Psoas muscle (tissue), 7 donors: ENCODE measurements at regions not wholly inside any gene's neighbourhood (a gene's known extent, or its start where the extent isn't known, plus 50 kb on each side); places are given as distances from the start of the nearest gene placed in this dataset.

ENCODE experiments used
- ATAC-seq, 4 donors: fragments of 200-7000 bp; cut with Tn5 transposase; one replicate each; pipeline ENCODE4 v1.9.1; 2020; ENCODE audit warnings: moderate library complexity in 3 of 4, mild to moderate bottlenecking in 2 of 4
- DNase-seq, 2 donors: peaks; one replicate each; pipeline ENCODE4 v3.0.0-alpha.2; 2020
- H3K27ac ChIP-seq: fragments of 200-600 bp; one replicate; pipeline ENCODE4 v1.8.0; 2022
- H3K27me3 ChIP-seq, 3 donors: fragments of 200-600 bp in 1 of 3; one replicate each; pipeline versions ENCODE4 v1.6.1 to v1.8.0; 2013 to 2022; ENCODE audit warnings: low read length in 2 of 3, mild to moderate bottlenecking in 2 of 3, moderate library complexity in 1 of 3; ENCODE audit not compliant: insufficient read depth in 3 of 3
- H3K36me3 ChIP-seq, 2 donors: fragments of 200-600 bp in 1 of 2; one replicate each; pipeline versions ENCODE4 v1.6.1 to v1.8.0; 2013 to 2022; ENCODE audit warnings: low read depth in 1 of 2, mild to moderate bottlenecking in 1 of 2, moderate library complexity in 1 of 2; ENCODE audit not compliant: insufficient read depth in 1 of 2
- H3K4me1 ChIP-seq: fragments of 200-600 bp; one replicate; pipeline ENCODE4 v1.8.0; 2022
- H3K4me3 ChIP-seq: fragments of 200-600 bp; one replicate; pipeline ENCODE4 v1.8.0; 2022; ENCODE audit warnings: mild to moderate bottlenecking
- H3K9me3 ChIP-seq: fragments of 200-600 bp; one replicate; pipeline ENCODE4 v1.8.0; 2022
- CTCF ChIP-seq: fragments of 200-600 bp; IDR thresholded peaks from one replicate; pipeline ENCODE4 v1.8.0; 2022; ENCODE audit warnings: antibody characterized with exemption
- WGBS, 3 donors: extraction: QIAGEN DNeasy Blood & Tissue Kit; methylation state at CpG; one replicate each; pipeline versions ENCODE4 v1.1.6 to v1.1.7; 2013; 5-methylcytosine and 5-hydroxymethylcytosine counted together
- intact Hi-C, 2 donors: fragments of 100-400 bp; cut with DNase I; formaldehyde crosslinking; loops; one replicate each; pipeline versions ENCODE4 v1.11.0 to v1.14.2; 2022
- donor health status: healthy with polysubstance abuse.
- donor health status: DM: no; HTN: no; CAD: no; lungs with moderate emphysema.
- donor health status: Bipolar disorder and iron deficiency.
- donor health status: healthy.
- donor health status: DM: yes; HTN: yes; CAD: no.
- donor health status: DM: no; HTN: no; CAD: no.
- donor health status: DM: yes; HTN: yes; CAD: no.

- intact Hi-C loops = no loop called here
- ATAC-seq (no peak), DNase-seq (no peak)
- 15 to 21% (median 20%) methylated on average over 1 of the region's 1 CpG for WGBS, 3 donors
- Histone ChIP-seq H3K27me3 (peaks cover 0 to 2% (median 0%) of the 10 kb centered on the region in 3 donors), H3K36me3 (no peaks in the 10 kb centered on the region), H3K4me3 (no peak overlapping the region), H3K27ac (no peak overlapping the region), H3K9me3 (no peaks in the 10 kb centered on the region), H3K4me1 (no peaks in the 10 kb centered on the region)
- no peak for TF ChIP-seq CTCF
Observed at GRCh38 chr15:97023488-97023844, 693.0 kb downstream of the NR2F2 start.

GRCh38 chr15:97026781-97027180 is 696.3 kb downstream of the NR2F2 start:
- no peak overlapping the region for H3K27ac ChIP-seq
- no peak overlapping the region for H3K4me3 ChIP-seq
- no peaks in the 10 kb centered on the region for H3K36me3 ChIP-seq
- TF ChIP-seq CTCF = no peak
- WGBS, 3 donors = 80 to 85% (median 84%) methylated on average over 2 of the region's 2 CpGs
- no peaks in the 10 kb centered on the region for H3K9me3 ChIP-seq
- ATAC-seq (no peak), DNase-seq (no peak)
- intact Hi-C loops = no loop called here
- H3K4me1 ChIP-seq = no peaks in the 10 kb centered on the region
- no peaks in the 10 kb centered on the region for H3K27me3 ChIP-seq

- DNase-seq = no peak
- H3K4me1 ChIP-seq = no peaks in the 10 kb centered on the region
- no peaks in the 10 kb centered on the region for H3K9me3 ChIP-seq
- ATAC-seq = no peak
- H3K27me3 ChIP-seq = no peaks in the 10 kb centered on the region
- intact Hi-C loops = no loop called here
- 78 to 92% (median 91%) methylated on average over 2 of the region's 2 CpGs for WGBS, 3 donors
- no peak overlapping the region for H3K27ac ChIP-seq
- H3K36me3 ChIP-seq = no peaks in the 10 kb centered on the region
- no peak for TF ChIP-seq CTCF
- H3K4me3 ChIP-seq = no peak overlapping the region
Observed at GRCh38 chr15:97027772-97028171, 697.3 kb downstream of the NR2F2 start.

DNA sequence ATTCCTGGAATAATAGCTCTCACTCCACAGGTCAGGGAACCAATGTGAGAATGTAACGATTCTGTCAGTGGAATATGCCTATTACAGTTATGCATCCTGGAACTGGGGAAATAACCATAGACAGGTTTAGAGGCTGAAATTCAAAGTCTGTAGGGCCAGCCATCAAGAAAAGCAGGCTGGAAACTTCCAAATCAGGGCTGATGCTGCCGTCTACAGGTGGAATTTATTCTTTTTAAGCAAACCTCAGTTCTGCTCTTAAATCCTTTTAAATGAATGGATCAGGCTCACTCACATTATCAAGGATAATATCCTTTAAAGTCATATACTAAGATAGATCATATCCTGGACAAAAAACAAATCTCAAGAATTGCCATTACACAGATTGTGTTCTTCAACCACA is 699.8 kb downstream of the NR2F2 start:
- intact Hi-C loops = no loop called here
- Histone ChIP-seq H3K4me1 (no peaks in the 10 kb centered on the region), H3K27ac (no peak overlapping the region), H3K27me3 (no peaks in the 10 kb centered on the region), H3K4me3 (no peak overlapping the region), H3K9me3 (no peaks in the 10 kb centered on the region), H3K36me3 (no peaks in the 10 kb centered on the region)
- ATAC-seq = no peak
- WGBS, 3 donors = 80 to 90% (median 89%) methylated on average over 2 of the region's 2 CpGs
- DNase-seq = no peak
- no peak for TF ChIP-seq CTCF

GRCh38 chr15:97036301-97036700 is 705.8 kb downstream of the NR2F2 start:
- no peaks in the 10 kb centered on the region for H3K4me1 ChIP-seq
- no peaks in the 10 kb centered on the region for H3K36me3 ChIP-seq
- no peak for ATAC-seq
- H3K9me3 ChIP-seq = no peaks in the 10 kb centered on the region
- H3K27ac ChIP-seq = no peak overlapping the region
- 57 to 67% (median 67%) methylated on average over 3 of the region's 3 CpGs for WGBS, 3 donors
- H3K27me3 ChIP-seq = no peaks in the 10 kb centered on the region
- intact Hi-C loops = no loop called here
- no peak for TF ChIP-seq CTCF
- H3K4me3 ChIP-seq = no peak overlapping the region
- DNase-seq = no peak
